GM23338 (cell line): ENCODE measurements at regions not wholly inside any gene's neighbourhood (a gene's known extent, or its start where the extent isn't known, plus 50 kb on each side); places are given as distances from the start of the nearest gene placed in this dataset.

Experiments used
- ATAC-seq: fragments of 200-7000 bp; cut with Tn5 transposase; 3 replicates; pipeline ENCODE4 v1.9.1; 2020
- DNase-seq: peaks from one replicate; pipeline ENCODE4 v3.0.0-alpha.2; 2015; ENCODE audit warnings: low spot score
- H2AFZ ChIP-seq: fragments of 200-600 bp; sonication (generic); 2 replicates; pipeline ENCODE4 v1.8.0; 2016; ENCODE audit warnings: antibody characterized with exemption, mild to moderate bottlenecking, moderate library complexity
- H3F3A ChIP-seq: fragments of 200-600 bp; sonication (generic); replicated peaks from 2 replicates; pipeline ENCODE4 v1.8.0; 2017; ENCODE audit warnings: antibody characterized with exemption, mixed run types, low read depth
- H3K27ac ChIP-seq: fragments of 200-600 bp; sonication (generic); 2 replicates; pipeline ENCODE4 v1.6.1; 2016; ENCODE audit warnings: low read depth
- H3K27me3 ChIP-seq: fragments of 200-600 bp; sonication (generic); 2 replicates; pipeline ENCODE4 v1.8.0; 2016; ENCODE audit warnings: mild to moderate bottlenecking, mixed run types, moderate library complexity; ENCODE audit not compliant: insufficient read depth
- H3K36me3 ChIP-seq: fragments of 200-600 bp; sonication (generic); 2 replicates; pipeline ENCODE4 v1.8.0; 2016; ENCODE audit warnings: mild to moderate bottlenecking; ENCODE audit not compliant: insufficient read depth
- H3K4me1 ChIP-seq: fragments of 200-600 bp; sonication (generic); 2 replicates; pipeline ENCODE4 v1.8.0; 2016; ENCODE audit warnings: mild to moderate bottlenecking, moderate library complexity; ENCODE audit not compliant: insufficient read depth
- H3K4me2 ChIP-seq: fragments of 200-600 bp; sonication (generic); 2 replicates; pipeline ENCODE4 v1.7.1; 2017; ENCODE audit warnings: mixed run types
- H3K4me3 ChIP-seq: fragments of 200-600 bp; sonication (generic); 2 replicates; pipeline ENCODE4 v1.6.1; 2016; ENCODE audit warnings: mixed run types
- H3K79me2 ChIP-seq: fragments of 200-600 bp; sonication (generic); replicated peaks from 2 replicates; pipeline ENCODE4 v1.8.0; 2017; ENCODE audit warnings: mild to moderate bottlenecking; ENCODE audit not compliant: insufficient read depth
- H3K9me2 ChIP-seq: fragments of 200-600 bp; sonication (generic); 2 replicates; pipeline ENCODE4 v1.8.0; 2017; ENCODE audit not compliant: insufficient read depth
- H4K20me1 ChIP-seq: fragments of 200-600 bp; sonication (generic); replicated peaks from 2 replicates; pipeline ENCODE4 v1.8.0; 2017; ENCODE audit warnings: mild to moderate bottlenecking; ENCODE audit not compliant: insufficient read depth
- H3K27ac Mint-ChIP-seq: 2 replicates; pipeline ENCODE4 v1.8.0; 2020; ENCODE audit warnings: inconsistent platforms, mild to moderate bottlenecking, moderate library complexity, mixed read lengths
- H3K27me3 Mint-ChIP-seq: 3 replicates; pipeline ENCODE4 v1.8.0; 2022; ENCODE audit warnings: low read depth, mild to moderate bottlenecking, moderate library complexity, mixed read lengths, inconsistent platforms; ENCODE audit not compliant: insufficient read depth, poor library complexity
- H3K36me3 Mint-ChIP-seq: 3 replicates; pipeline ENCODE4 v1.8.0; 2021; ENCODE audit warnings: low read depth, mild to moderate bottlenecking, inconsistent platforms, moderate library complexity, mixed read lengths
- H3K4me1 Mint-ChIP-seq: 3 replicates; pipeline ENCODE4 v1.8.0; 2020; ENCODE audit warnings: mild to moderate bottlenecking, inconsistent platforms, mixed read lengths
- H3K4me3 Mint-ChIP-seq: 3 replicates; pipeline ENCODE4 v1.8.0; 2021; ENCODE audit warnings: moderate library complexity, mild to moderate bottlenecking, inconsistent platforms, mixed read lengths
- H3K9me3 Mint-ChIP-seq: 3 replicates; pipeline ENCODE4 v1.8.0; 2020; ENCODE audit warnings: moderate library complexity, mild to moderate bottlenecking, inconsistent platforms, mixed read lengths
- CREB1 ChIP-seq: fragments of 250-450 bp; sonication (Bioruptor Pico); IDR thresholded peaks from 2 replicates; pipeline ENCODE4 v1.5.0; 2020; ENCODE audit warnings: low read depth, mild to moderate bottlenecking, moderate library complexity
- CTCF ChIP-seq, 2 experiments: fragments of 200-600 bp in 1 of 2; sonication (generic) in 1 of 2; conservative IDR thresholded peaks; 2 replicates each; pipeline versions ENCODE4 v1.5.1 to v1.6.1; 2016 to 2017; ENCODE audit warnings: antibody characterized with exemption in 2 of 2, low read depth in 2 of 2, mild to moderate bottlenecking in 2 of 2, moderate library complexity in 1 of 2
- EZH2 ChIP-seq: fragments of 200-600 bp; sonication (generic); IDR thresholded peaks from one replicate; pipeline ENCODE4 v1.8.0; 2017; ENCODE audit warnings: antibody characterized with exemption, mild to moderate bottlenecking, low read depth; ENCODE audit not compliant: unreplicated experiment
- EZH2phosphoT487 ChIP-seq: fragments of 200-600 bp; sonication (generic); IDR thresholded peaks from one replicate; pipeline ENCODE4 v1.8.1; 2018; ENCODE audit warnings: antibody characterized with exemption; ENCODE audit not compliant: unreplicated experiment
- JUNB ChIP-seq: IDR thresholded peaks from one replicate; pipeline ENCODE4 v1.6.1; 2016; ENCODE audit warnings: antibody characterized with exemption; ENCODE audit not compliant: unreplicated experiment
- NANOG ChIP-seq: IDR thresholded peaks from 2 replicates; pipeline ENCODE4 v1.6.1; 2016; ENCODE audit warnings: antibody characterized with exemption, borderline replicate concordance
- POLR2AphosphoS5 ChIP-seq: IDR thresholded peaks from 2 replicates; pipeline ENCODE4 v1.6.1; 2016; ENCODE audit warnings: antibody characterized with exemption, low read depth
- REST ChIP-seq: IDR thresholded peaks from one replicate; pipeline ENCODE4 v1.6.1; 2018; ENCODE audit warnings: antibody characterized with exemption; ENCODE audit not compliant: unreplicated experiment
- STAT1 ChIP-seq: IDR thresholded peaks from one replicate; pipeline ENCODE4 v1.6.1; 2016; ENCODE audit warnings: antibody characterized with exemption; ENCODE audit not compliant: unreplicated experiment
- ZNF331 ChIP-seq: fragments of 250-450 bp; sonication (Bioruptor Pico); IDR thresholded peaks from 2 replicates; pipeline ENCODE4 v1.5.0; 2020; ENCODE audit warnings: low read depth, mild to moderate bottlenecking, moderate library complexity
- TF ChIP-seq, protein P1 (sequence below): fragments of 250-450 bp; sonication (Bioruptor Pico); IDR thresholded peaks from 2 replicates; pipeline ENCODE4 v1.5.0; 2020; ENCODE audit warnings: mild to moderate bottlenecking, moderate library complexity

- Mint-ChIP-seq H3K4me1 (no peaks in the 10 kb centered on the region), H3K4me3 (no peak overlapping the region), H3K36me3 (no peaks in the 10 kb centered on the region), H3K27me3 (peaks cover 2% of the 10 kb centered on the region), H3K27ac (no peak overlapping the region), H3K9me3 (no peaks in the 10 kb centered on the region)
- DNase-seq (no peak), ATAC-seq (no peak)
- H3K4me1 ChIP-seq: no peaks in the 10 kb centered on the region
- no peak overlapping the region for H2AFZ ChIP-seq
- H3K79me2 ChIP-seq: no peaks in the 10 kb centered on the region
- H3K9me2 ChIP-seq: peaks cover 14% of the 10 kb centered on the region
- no peak overlapping the region for H3K4me2 ChIP-seq
- H3K27me3 ChIP-seq: no peaks in the 10 kb centered on the region
- H3F3A ChIP-seq: no peaks in the 10 kb centered on the region
- no peaks in the 10 kb centered on the region for H4K20me1 ChIP-seq
- TF ChIP-seq JUNB: no peak
- no peak for TF ChIP-seq EZH2phosphoT487
- no peak for TF ChIP-seq ZNF331 (CRISPR knock-in tag)
- TF ChIP-seq CREB1 (CRISPR knock-in tag): no peak
- no peak for TF ChIP-seq CTCF (conservative IDR thresholded peaks at IDR 0.05; ENCODE audit: low read depth in 2 of 2)
- no peak overlapping the region for H3K27ac ChIP-seq
- no peaks in the 10 kb centered on the region for H3K36me3 ChIP-seq
- no peak overlapping the region for H3K4me3 ChIP-seq
These were observed 114.3 kb upstream of the MAFB start for GRCh38 chr20:40803381-40803780.

- Histone ChIP-seq H2AFZ (no peak overlapping the region), H3K79me2 (no peaks in the 10 kb centered on the region), H3K9me2 (peaks cover 9% of the 10 kb centered on the region; the same call in 1 of the 2 replicates), H4K20me1 (no peaks in the 10 kb centered on the region), H3K27me3 (no peaks in the 10 kb centered on the region), H3F3A (no peaks in the 10 kb centered on the region), H3K4me3 (no peak overlapping the region), H3K4me2 (no peak overlapping the region), H3K36me3 (no peaks in the 10 kb centered on the region), H3K4me1 (no peaks in the 10 kb centered on the region), H3K27ac (no peak overlapping the region)
- DNase-seq: no peak
- H3K9me3 Mint-ChIP-seq: no peaks in the 10 kb centered on the region
- H3K36me3 Mint-ChIP-seq: no peaks in the 10 kb centered on the region
- TF ChIP-seq REST: no peak
- TF ChIP-seq, protein P1, sequence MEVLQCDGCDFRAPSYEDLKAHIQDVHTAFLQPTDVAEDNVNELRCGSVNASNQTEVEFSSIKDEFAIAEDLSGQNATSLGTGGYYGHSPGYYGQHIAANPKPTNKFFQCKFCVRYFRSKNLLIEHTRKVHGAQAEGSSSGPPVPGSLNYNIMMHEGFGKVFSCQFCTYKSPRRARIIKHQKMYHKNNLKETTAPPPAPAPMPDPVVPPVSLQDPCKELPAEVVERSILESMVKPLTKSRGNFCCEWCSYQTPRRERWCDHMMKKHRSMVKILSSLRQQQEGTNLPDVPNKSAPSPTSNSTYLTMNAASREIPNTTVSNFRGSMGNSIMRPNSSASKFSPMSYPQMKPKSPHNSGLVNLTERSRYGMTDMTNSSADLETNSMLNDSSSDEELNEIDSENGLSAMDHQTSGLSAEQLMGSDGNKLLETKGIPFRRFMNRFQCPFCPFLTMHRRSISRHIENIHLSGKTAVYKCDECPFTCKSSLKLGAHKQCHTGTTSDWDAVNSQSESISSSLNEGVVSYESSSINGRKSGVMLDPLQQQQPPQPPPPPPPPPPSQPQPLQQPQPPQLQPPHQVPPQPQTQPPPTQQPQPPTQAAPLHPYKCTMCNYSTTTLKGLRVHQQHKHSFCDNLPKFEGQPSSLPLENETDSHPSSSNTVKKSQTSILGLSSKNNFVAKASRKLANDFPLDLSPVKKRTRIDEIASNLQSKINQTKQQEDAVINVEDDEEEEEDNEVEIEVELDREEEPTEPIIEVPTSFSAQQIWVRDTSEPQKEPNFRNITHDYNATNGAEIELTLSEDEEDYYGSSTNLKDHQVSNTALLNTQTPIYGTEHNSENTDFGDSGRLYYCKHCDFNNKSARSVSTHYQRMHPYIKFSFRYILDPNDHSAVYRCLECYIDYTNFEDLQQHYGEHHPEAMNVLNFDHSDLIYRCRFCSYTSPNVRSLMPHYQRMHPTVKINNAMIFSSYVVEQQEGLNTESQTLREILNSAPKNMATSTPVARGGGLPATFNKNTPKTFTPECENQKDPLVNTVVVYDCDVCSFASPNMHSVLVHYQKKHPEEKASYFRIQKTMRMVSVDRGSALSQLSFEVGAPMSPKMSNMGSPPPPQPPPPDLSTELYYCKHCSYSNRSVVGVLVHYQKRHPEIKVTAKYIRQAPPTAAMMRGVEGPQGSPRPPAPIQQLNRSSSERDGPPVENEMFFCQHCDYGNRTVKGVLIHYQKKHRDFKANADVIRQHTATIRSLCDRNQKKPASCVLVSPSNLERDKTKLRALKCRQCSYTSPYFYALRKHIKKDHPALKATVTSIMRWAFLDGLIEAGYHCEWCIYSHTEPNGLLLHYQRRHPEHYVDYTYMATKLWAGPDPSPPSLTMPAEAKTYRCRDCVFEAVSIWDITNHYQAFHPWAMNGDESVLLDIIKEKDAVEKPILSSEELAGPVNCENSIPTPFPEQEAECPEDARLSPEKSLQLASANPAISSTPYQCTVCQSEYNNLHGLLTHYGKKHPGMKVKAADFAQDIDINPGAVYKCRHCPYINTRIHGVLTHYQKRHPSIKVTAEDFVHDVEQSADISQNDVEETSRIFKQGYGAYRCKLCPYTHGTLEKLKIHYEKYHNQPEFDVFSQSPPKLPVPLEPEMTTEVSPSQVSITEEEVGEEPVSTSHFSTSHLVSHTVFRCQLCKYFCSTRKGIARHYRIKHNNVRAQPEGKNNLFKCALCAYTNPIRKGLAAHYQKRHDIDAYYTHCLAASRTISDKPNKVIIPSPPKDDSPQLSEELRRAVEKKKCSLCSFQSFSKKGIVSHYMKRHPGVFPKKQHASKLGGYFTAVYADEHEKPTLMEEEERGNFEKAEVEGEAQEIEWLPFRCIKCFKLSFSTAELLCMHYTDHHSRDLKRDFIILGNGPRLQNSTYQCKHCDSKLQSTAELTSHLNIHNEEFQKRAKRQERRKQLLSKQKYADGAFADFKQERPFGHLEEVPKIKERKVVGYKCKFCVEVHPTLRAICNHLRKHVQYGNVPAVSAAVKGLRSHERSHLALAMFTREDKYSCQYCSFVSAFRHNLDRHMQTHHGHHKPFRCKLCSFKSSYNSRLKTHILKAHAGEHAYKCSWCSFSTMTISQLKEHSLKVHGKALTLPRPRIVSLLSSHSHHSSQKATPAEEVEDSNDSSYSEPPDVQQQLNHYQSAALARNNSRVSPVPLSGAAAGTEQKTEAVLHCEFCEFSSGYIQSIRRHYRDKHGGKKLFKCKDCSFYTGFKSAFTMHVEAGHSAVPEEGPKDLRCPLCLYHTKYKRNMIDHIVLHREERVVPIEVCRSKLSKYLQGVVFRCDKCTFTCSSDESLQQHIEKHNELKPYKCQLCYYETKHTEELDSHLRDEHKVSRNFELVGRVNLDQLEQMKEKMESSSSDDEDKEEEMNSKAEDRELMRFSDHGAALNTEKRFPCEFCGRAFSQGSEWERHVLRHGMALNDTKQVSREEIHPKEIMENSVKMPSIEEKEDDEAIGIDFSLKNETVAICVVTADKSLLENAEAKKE (CRISPR knock-in tag): no peak
- no peak for TF ChIP-seq CREB1 (CRISPR knock-in tag)
- no peak for TF ChIP-seq ZNF331 (CRISPR knock-in tag)
- TF ChIP-seq JUNB: no peak
- TF ChIP-seq STAT1: no peak
- no peak for TF ChIP-seq POLR2AphosphoS5
- TF ChIP-seq EZH2phosphoT487: no peak
- no peak for TF ChIP-seq EZH2
- TF ChIP-seq NANOG: no peak
- H3K27ac Mint-ChIP-seq: no peak overlapping the region
- H3K27me3 Mint-ChIP-seq: peaks cover 2% of the 10 kb centered on the region
- no peak for ATAC-seq
- no peaks in the 10 kb centered on the region for H3K4me1 Mint-ChIP-seq
- H3K4me3 Mint-ChIP-seq: no peak overlapping the region
These were observed 116.6 kb upstream of the MAFB start for GRCh38 chr20:40805592-40805991.
